NB4 (cell line): ENCODE measurements at regions not wholly inside any gene's neighbourhood (a gene's known extent, or its start where the extent isn't known, plus 50 kb on each side); places are given as distances from the start of the nearest gene placed in this dataset.

Experiments
- CTCF ChIP-seq: IDR thresholded peaks from one replicate; pipeline ENCODE4 v1.5.1; 2012; ENCODE audit warnings: low read depth, low read length
- POLR2A ChIP-seq: IDR thresholded peaks from 2 replicates; pipeline ENCODE4 v1.6.1; 2011; ENCODE audit warnings: mild to moderate bottlenecking; ENCODE audit not compliant: insufficient read length; ENCODE audit errors: extremely low read depth

- no peak for TF ChIP-seq CTCF
- no peak for TF ChIP-seq POLR2A
Observed at GRCh38 chr9:27847818-27848217, 274.5 kb upstream of the C9orf72 start.
